HG03108 (cell line): ENCODE measurements at regions not wholly inside any gene's neighbourhood (a gene's known extent, or its start where the extent isn't known, plus 50 kb on each side); places are given as distances from the start of the nearest gene placed in this dataset.
"Not testable (repeated sequence)": the region's sequence is repeated elsewhere in the genome, so short reads cannot be mapped to it uniquely, and the experiment has no call there.

ENCODE experiments used
- ATAC-seq: cut with Tn5 transposase; IDR thresholded peaks from one replicate; pipeline ENCODE4 v1.9.1; 2021; ENCODE audit warnings: moderate library complexity; ENCODE audit not compliant: unreplicated experiment

GRCh38 chr2:183892315-183892941, 705.9 kb upstream of the ZNF804A start:
- ATAC-seq: no peak

- ATAC-seq: no peak
Observed at GRCh38 chr2:183898641-183899040, 699.7 kb upstream of the ZNF804A start.

GRCh38 chr2:183901931-183902330, 696.4 kb upstream of the ZNF804A start:
- no peak for ATAC-seq

GRCh38 chr2:183903026-183903425, 695.3 kb upstream of the ZNF804A start:
- ATAC-seq: no peak

GRCh38 chr2:183916041-183916440, 682.3 kb upstream of the ZNF804A start:
- not testable (repeated sequence) for ATAC-seq

- no peak for ATAC-seq
Observed at GRCh38 chr2:183919167-183919566, 679.2 kb upstream of the ZNF804A start.

GRCh38 chr2:183919926-183920325, 678.4 kb upstream of the ZNF804A start:
- ATAC-seq: no peak

GRCh38 chr2:183925281-183925680, 673.0 kb upstream of the ZNF804A start:
- no peak for ATAC-seq

- ATAC-seq: no peak
Observed at GRCh38 chr2:183926433-183926832, 671.9 kb upstream of the ZNF804A start.

GRCh38 chr2:183927406-183928325, 670.7 kb upstream of the ZNF804A start:
- no peak for ATAC-seq

- no peak for ATAC-seq
Observed at GRCh38 chr2:183935005-183935404, 663.3 kb upstream of the ZNF804A start.

- ATAC-seq: no peak
Observed at GRCh38 chr2:183937220-183937619, 661.1 kb upstream of the ZNF804A start.

GRCh38 chr2:183946193-183946592, 652.1 kb upstream of the ZNF804A start:
- ATAC-seq: no peak

- no peak for ATAC-seq
Observed at GRCh38 chr2:183948861-183949260, 649.5 kb upstream of the ZNF804A start.

GRCh38 chr2:183950673-183951072, 647.7 kb upstream of the ZNF804A start:
- ATAC-seq: no peak

GRCh38 chr2:183951630-183952029, 646.7 kb upstream of the ZNF804A start:
- ATAC-seq: no peak

- no peak for ATAC-seq
Observed at GRCh38 chr2:183952741-183953140, 645.6 kb upstream of the ZNF804A start.

- ATAC-seq: no peak
Observed at GRCh38 chr2:183963609-183964008, 634.7 kb upstream of the ZNF804A start.

- ATAC-seq: no peak
Observed at GRCh38 chr2:183964565-183964964, 633.8 kb upstream of the ZNF804A start.

- no peak for ATAC-seq
Observed at GRCh38 chr2:183967756-183968155, 630.6 kb upstream of the ZNF804A start.

- ATAC-seq: not testable (repeated sequence)
Observed at GRCh38 chr2:183975676-183976075, 622.7 kb upstream of the ZNF804A start.

GRCh38 chr2:183984871-183985270, 613.5 kb upstream of the ZNF804A start:
- ATAC-seq: no peak
